ENCODE measurements at regions not wholly inside any gene's neighbourhood (a gene's known extent, or its start where the extent isn't known, plus 50 kb on each side); places are given as distances from the start of the nearest gene placed in this dataset.

DNA sequence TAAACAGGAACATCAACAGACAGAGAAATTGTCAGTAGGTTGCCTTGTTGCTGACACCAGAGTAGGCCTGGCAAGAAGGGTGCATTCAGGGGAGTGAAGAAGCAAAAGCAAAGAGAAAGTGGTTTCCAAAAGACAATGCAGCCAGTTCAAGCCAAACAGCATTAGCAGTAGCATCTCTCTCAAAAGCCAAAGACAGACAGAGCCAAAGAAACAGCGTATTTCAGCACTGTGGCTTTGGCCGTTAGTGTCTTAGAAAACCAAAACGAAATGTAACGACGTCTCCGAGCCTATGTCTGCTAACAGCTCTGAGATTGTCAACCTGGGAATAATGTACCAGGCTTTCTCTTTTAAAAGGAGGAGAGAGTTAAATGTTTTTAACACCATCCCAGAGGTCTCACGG is 178.6 kb downstream of the NRP2 start:
- DNase-seq, result no peak

GRCh38 chr2:205860181-205860580 is 177.9 kb downstream of the NRP2 start:
- DNase-seq, result no peak

DNA sequence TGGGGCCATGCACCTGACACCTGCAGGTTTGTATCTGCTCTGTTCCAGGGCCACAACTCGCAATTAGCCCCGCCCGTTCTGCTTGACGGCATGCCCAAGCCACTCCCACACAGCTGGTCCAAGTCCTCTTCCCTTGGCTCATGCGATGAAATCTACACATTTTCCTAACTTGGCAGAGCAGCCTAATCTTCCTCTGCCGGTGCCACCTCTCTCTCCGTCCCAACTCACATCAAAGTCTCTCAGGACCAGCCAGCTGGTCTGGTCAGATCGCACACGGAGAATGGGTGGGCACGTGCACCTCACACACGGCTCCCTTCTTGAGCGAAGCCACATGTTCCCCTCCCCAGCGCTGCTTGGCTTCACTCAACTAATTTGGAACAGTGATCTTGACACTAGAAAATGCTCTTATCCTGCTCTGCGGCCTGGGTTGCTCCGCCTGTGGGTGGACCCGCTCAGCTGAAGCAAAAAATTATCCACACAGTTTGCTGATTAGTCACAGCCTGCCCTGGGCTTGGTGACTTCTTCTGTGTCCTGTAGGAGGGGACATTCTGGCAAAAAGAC is 176.7 kb downstream of the NRP2 start:
- no peak for DNase-seq

DNA sequence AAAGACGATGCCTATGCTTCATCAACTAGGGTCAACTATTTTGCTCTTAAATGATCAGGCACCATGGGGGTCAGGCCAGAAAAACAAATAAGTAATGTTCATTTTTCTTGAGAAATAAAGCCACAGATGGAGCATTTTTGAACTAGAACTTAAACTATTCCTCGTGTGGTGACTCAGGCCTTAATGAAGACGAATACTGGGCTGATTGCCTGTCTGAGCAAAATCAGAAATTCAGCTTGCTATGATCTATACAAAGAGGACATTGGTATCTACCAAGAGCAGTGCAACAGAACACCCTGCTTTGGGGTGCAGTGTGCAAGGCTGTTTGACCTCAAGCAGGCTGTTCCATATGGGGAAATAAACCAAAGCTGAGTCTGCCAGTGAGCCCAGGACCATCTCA is 176.0 kb downstream of the NRP2 start:
- DNase-seq, result no peak

DNA sequence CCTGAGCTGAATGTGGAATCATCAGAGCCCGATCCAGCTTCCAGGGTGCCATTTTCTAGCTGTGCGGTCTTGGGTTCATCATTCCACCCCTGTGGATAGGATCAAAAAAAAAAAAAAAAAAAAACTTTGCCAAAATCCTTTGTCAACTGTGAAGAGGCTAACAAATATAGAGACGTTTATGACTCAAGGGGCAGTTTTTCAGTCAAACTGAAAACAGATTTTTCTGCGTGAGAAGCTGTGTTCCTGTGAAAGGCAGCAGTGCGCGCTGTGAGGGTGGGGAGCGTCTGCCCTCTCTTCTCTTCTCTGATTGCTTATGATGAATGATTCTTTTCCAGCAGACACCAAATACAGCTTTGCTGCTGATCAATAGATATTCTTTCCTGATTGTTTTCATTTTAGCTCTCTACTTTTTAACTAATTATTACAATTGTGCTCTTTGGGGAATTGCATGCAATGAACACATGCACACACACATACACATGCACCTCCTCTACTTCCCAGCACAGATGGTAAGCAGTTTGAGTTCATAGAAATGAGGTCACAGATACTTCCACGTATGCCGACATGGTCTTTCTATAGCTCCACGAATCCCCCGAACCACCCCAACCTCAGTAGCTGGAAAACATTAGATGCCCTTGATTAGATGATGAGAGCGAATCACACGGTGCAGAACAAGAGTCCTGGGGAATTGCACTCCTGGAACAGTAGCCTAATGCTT is 175.4 kb downstream of the NRP2 start:
- DNase-seq, result no peak

DNA sequence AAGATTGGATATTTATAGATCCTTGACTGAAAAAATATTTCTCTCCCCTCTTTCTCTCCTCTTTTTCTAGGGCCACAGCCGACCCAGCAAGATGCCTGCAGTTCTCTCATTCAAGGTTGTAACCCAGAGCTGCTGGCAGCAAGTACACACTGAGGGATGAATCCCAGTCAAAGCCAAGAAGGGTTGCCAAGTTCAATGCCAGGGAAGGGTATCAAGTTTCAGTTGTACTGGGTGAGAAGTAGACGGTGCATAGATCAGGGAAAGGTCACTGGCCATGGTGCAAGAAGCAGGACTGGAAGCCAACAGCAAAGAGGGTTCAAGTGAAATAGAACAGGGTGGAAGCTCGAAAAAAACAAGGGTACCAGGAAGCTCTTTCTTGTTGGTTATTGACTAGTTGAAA is 170.2 kb downstream of the NRP2 start:
- no peak for DNase-seq

DNA sequence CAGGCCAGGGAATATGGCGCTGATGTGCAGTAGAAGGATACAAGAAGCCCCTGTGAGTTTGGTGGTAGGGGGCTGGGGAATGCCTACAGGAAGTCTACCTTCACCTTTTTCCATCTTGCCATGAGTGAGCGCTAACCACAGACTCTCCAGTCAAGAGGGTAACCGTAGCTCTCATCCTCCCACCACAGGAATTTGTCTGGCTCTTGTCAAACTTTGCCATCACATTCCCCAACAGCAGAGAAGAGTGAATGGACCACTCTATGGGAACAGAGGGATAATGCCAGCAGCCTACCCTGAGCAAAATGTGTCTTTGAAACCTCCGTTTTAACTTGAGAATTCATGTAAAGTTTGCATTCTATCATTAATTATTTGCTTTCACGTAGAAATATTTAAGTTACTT is 168.3 kb downstream of the NRP2 start:
- DNase-seq, result no peak

DNA sequence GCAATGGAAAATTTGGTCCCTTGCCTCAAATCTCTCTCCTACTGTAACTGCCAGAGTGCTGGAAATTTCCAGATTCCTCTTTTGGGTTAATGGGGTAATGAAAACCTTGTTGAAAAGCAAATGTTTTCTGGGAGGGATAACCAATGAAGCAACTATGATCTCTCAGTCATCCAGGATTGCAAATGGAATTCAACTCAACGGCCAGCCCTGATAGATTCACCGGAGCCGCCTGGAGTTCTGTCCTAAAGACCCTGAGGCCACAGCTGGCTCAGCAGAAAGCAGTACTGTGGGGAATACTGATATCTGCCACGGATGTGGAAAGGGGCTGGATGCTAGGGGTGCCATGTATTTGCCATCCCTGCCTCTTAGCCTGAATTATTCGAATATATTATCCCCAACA is 167.8 kb downstream of the NRP2 start:
- DNase-seq, result no peak

DNA sequence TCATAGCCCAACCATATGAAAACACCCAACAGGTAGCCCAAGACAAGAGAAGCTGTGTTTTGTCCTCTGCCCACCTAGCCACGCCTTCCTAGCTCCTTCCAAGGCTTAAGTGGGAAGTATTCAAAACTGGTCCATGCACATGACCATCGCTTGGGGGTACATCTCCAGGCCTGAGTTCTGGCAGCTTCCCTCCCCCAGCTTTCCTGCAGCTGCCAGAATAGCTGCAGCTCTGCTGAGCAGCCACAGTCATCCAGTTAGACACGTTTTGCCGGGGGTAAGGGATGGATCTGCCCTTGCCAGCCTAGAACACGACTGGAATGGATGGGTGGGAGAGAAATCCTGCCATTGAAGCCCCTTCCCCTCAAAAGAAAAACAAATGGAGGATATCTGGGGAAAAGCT is 166.8 kb downstream of the NRP2 start:
- no peak for DNase-seq

DNA sequence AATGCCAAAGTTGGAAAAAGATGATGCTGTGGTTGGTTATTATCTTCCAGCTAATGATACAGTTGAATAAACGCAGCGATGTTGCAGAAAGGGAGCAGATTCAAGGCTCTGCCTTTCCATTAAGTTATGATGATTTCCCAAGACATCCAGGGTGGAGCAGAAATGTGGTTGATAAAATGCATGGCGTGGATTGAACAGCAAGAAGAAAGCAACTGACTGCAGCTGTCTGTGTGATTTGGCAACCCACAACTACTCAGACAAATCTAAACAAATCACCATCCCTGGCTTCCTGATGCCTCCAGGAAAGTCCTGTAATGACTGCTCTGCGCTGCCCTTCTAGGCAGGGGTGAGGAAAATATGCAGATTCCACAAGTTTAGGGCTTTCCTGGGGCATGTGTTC is 166.3 kb downstream of the NRP2 start:
- no peak for DNase-seq

Data from CD4-positive, alpha-beta T cell treated with Interleukin-17A for 1 hour (primary cell).